ENCODE measurements at regions not wholly inside any gene's neighbourhood (a gene's known extent, or its start where the extent isn't known, plus 50 kb on each side); places are given as distances from the start of the nearest gene placed in this dataset.

DNA sequence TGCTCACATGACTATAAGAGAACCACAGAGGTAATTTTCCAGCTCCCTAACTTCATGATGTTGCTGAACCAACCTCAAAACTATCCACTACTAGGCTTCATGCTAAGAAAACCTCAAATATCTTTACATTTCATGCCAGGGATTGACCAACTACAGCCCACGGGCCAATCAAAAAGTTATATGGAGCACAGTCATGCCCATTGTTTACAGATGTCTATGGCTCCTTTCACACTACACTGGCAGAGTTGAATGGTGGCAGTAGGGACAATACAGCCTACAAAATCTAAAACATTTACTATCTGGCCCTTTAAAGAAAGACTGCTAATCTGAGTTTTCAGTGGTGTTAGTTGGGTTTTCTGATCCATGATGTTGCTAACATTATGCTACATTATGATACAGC lies 154.8 kb downstream of the TM2D1 start:
- Histone ChIP-seq H3K27ac (no peak overlapping the region), H3K4me3 (no peak overlapping the region), H3K4me1 (no peaks in the 10 kb centered on the region), H3K27me3 (no peaks in the 10 kb centered on the region), H3K9me3 (peaks cover 0 to 20% (median 9%) of the 10 kb centered on the region in 4 donors), H3K36me3 (peaks cover 0 to 5% (median 0%) of the 10 kb centered on the region in 3 donors)
- TF ChIP-seq EP300 (IDR thresholded peaks at IDR 0.05) (no peak), POLR2A (IDR thresholded peaks at IDR 0.05) (no peak)
- WGBS, 2 donors, result 39 to 63% methylated on average over 1 of the region's 1 CpG
- no peak for DNase-seq (ENCODE audit: low spot score in 2 of 2)

DNA sequence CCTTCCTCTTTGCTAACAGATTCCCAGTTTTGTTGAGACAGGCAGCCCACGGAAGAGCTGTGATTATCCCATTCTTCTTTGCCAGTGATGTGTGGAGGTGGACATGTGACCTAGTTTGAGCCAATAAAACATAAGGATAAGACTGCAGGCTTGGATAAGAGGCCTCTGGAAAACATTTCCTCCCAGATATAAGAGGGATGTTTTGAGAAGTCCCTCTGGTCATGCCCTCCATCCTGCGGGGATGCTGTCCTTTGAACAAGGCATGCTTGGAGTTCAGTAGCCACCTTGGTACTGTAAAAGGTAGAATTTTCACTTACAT lies 155.7 kb downstream of the TM2D1 start:
- peaks cover 0 to 27% (median 9%) of the 10 kb centered on the region in 4 donors for H3K9me3 ChIP-seq
- no peaks in the 10 kb centered on the region for H3K27me3 ChIP-seq
- no peak overlapping the region for H3K4me3 ChIP-seq
- H3K27ac ChIP-seq, result no peak overlapping the region
- peaks cover 0 to 5% (median 0%) of the 10 kb centered on the region in 3 donors for H3K36me3 ChIP-seq
- no peak for TF ChIP-seq POLR2A (IDR thresholded peaks at IDR 0.05)
- no peak for TF ChIP-seq EP300 (IDR thresholded peaks at IDR 0.05)
- TF ChIP-seq, protein P1, sequence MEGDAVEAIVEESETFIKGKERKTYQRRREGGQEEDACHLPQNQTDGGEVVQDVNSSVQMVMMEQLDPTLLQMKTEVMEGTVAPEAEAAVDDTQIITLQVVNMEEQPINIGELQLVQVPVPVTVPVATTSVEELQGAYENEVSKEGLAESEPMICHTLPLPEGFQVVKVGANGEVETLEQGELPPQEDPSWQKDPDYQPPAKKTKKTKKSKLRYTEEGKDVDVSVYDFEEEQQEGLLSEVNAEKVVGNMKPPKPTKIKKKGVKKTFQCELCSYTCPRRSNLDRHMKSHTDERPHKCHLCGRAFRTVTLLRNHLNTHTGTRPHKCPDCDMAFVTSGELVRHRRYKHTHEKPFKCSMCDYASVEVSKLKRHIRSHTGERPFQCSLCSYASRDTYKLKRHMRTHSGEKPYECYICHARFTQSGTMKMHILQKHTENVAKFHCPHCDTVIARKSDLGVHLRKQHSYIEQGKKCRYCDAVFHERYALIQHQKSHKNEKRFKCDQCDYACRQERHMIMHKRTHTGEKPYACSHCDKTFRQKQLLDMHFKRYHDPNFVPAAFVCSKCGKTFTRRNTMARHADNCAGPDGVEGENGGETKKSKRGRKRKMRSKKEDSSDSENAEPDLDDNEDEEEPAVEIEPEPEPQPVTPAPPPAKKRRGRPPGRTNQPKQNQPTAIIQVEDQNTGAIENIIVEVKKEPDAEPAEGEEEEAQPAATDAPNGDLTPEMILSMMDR (IDR thresholded peaks at IDR 0.05), result no peak
- WGBS, 2 donors, result 59 to 61% methylated on average over 2 of the region's 2 CpGs
- DNase-seq (ENCODE audit: low spot score in 2 of 2), result no peak
- no peaks in the 10 kb centered on the region for H3K4me1 ChIP-seq

DNA sequence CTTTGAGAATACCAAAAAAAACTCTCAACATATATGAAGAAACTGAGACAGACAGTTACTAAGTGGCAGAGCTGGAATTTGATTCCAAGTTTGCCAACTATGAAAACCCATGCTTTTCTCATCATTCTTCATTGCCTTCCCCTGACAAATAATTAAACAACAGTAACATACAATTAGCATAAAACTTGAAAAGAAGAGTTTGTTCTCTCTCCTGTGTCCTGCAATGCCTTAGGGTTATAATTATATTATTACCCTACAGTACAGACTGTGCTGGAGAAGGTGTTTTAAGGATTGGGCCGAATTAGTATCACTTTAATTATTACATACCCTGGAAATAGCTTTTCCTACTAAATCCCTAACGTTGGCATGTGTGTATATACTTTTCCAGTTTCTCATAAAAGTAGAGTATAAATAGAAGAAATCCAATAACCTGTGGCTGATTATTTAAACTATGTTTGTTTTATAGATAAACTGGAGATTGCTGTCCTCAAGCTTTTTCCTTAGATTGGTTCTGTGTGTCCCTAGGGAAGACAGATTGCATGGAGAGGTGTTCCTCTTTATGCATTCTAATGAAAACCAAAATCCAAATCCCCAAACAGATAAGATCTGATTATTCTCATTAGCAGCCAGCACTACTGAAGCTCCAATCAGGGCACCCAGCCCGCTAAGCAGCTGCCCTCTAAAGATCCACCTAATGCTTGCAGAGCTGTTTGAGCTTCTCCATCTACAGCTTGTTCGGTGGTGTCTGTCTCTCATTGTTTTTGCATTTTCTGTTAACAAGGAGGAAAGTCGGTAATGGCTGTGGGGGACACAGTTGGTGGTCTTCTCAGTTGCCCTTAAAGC lies 156.3 kb downstream of the TM2D1 start:
- H3K9me3 ChIP-seq, result peaks cover 0 to 27% (median 9%) of the 10 kb centered on the region in 4 donors
- peaks cover 0 to 5% (median 0%) of the 10 kb centered on the region in 3 donors for H3K36me3 ChIP-seq
- TF ChIP-seq POLR2A (IDR thresholded peaks at IDR 0.05) (no peak), EP300 (IDR thresholded peaks at IDR 0.05) (no peak)
- TF ChIP-seq, protein P1 (IDR thresholded peaks at IDR 0.05), result no peak
- no peak for DNase-seq (ENCODE audit: low spot score in 2 of 2)
- no peaks in the 10 kb centered on the region for H3K27me3 ChIP-seq
- WGBS, 2 donors, result 60 to 62% methylated on average over 5 of the region's 5 CpGs
- H3K4me3 ChIP-seq, result no peak overlapping the region
- H3K27ac ChIP-seq, result no peak overlapping the region
- H3K4me1 ChIP-seq, result no peaks in the 10 kb centered on the region

DNA sequence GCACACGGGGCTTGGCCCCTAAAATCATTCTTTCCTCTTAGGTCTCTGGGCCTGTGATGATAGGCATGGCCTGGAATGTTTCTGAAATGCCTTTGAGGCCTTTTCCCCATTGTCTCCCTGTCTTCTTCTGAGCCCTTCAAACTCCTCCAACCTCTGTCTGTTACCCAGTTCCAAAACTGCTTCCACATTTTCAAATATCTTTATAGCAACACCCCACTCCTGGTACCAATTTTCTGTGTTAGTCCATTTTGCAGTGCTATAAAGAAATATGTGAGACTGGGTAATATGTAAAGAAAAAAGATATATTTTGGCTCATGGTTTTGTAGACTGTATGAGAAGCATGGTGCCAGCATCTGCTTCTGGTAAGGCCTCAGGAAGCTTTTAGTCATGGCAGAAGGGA lies 158.8 kb downstream of the TM2D1 start:
- 100% methylated on average over 1 of the region's 1 CpG for WGBS, 2 donors

DNA sequence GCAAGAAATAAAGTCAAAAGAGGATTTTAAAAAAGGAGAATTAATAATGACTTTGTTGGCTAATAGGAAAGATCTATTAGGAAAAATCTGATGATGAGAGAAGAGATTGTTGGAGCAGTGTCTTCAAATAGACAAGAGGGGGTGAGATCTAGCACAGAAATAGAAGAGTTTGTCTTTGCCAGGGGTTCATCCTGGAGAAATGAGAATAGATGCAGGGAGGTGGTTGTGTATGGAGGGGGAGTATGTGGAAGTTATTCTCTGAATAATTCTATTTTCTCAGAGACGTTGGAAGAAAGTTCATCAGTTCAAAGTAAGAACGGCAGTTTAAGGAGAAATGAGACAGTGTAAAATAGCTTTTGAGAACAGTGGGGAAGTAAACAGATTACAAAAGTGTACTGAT lies 161.3 kb downstream of the TM2D1 start:
- no peak for DNase-seq (ENCODE audit: low spot score in 2 of 2)
- Histone ChIP-seq H3K4me1 (no peaks in the 10 kb centered on the region), H3K27ac (no peak overlapping the region), H3K9me3 (peaks cover 0 to 27% (median 9%) of the 10 kb centered on the region in 4 donors), H3K36me3 (peaks cover 0 to 5% (median 0%) of the 10 kb centered on the region in 3 donors), H3K27me3 (no peaks in the 10 kb centered on the region), H3K4me3 (no peak overlapping the region)
- TF ChIP-seq EP300 (IDR thresholded peaks at IDR 0.05) (no peak), POLR2A (IDR thresholded peaks at IDR 0.05) (no peak)
- TF ChIP-seq, protein P1 (IDR thresholded peaks at IDR 0.05), result no peak
- 57 to 70% methylated on average over 2 of the region's 2 CpGs for WGBS, 2 donors

More for the DNA sequence above, 158.8 kb downstream of the TM2D1 start:
- H3K4me3 ChIP-seq, result no peak overlapping the region
- peaks cover 0 to 5% (median 0%) of the 10 kb centered on the region in 3 donors for H3K36me3 ChIP-seq
- H3K4me1 ChIP-seq, result no peaks in the 10 kb centered on the region
- DNase-seq (ENCODE audit: low spot score in 2 of 2), result no peak
- no peak overlapping the region for H3K27ac ChIP-seq
- H3K27me3 ChIP-seq, result no peaks in the 10 kb centered on the region
- H3K9me3 ChIP-seq, result peaks cover 0 to 27% (median 9%) of the 10 kb centered on the region in 4 donors
- TF ChIP-seq EP300 (IDR thresholded peaks at IDR 0.05) (no peak), POLR2A (IDR thresholded peaks at IDR 0.05) (no peak)
- TF ChIP-seq, protein P1 (IDR thresholded peaks at IDR 0.05), result no peak

All from tibial nerve (tissue), 4 donors.